ENCODE measurements at regions not wholly inside any gene's neighbourhood (a gene's known extent, or its start where the extent isn't known, plus 50 kb on each side); places are given as distances from the start of the nearest gene placed in this dataset.
A peak's percentile ranks its signal among the peaks of the same experiment; 100 is the strongest.
"Not testable (repeated sequence)": the region's sequence is repeated elsewhere in the genome, so short reads cannot be mapped to it uniquely, and the experiment has no call there.

DNA sequence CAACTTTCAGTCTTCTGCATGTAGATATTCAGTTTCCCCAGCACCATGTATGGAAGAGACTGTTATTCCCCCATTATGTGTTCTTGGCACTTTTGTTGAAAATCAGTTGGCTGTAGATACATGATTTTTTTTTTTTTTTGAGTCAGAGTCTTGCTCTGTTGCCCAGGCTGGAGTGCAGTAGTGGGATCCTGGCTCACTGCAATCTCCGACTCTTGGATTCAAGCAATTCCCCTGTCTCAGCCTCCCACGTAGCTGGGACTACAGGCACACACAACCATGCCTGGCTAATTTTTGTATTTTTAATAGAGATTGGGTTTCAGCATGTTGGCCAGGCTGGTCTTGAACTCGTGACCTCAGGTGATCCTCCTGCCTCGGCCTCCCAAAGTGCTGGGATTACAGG is 201.0 kb upstream of the NMUR2 start:
- H3K36me3 Mint-ChIP-seq; ATAC-seq (ENCODE audit: low read depth in 2 of 2); H3K4me1 Mint-ChIP-seq; DNase-seq; H3K4me3 Mint-ChIP-seq; H3K27me3 Mint-ChIP-seq; H3K27ac Mint-ChIP-seq: not testable (repeated sequence)
- H3K9me3 Mint-ChIP-seq = peaks cover 0 to 11% (median 0%) of the 10 kb centered on the region in 7 donors

DNA sequence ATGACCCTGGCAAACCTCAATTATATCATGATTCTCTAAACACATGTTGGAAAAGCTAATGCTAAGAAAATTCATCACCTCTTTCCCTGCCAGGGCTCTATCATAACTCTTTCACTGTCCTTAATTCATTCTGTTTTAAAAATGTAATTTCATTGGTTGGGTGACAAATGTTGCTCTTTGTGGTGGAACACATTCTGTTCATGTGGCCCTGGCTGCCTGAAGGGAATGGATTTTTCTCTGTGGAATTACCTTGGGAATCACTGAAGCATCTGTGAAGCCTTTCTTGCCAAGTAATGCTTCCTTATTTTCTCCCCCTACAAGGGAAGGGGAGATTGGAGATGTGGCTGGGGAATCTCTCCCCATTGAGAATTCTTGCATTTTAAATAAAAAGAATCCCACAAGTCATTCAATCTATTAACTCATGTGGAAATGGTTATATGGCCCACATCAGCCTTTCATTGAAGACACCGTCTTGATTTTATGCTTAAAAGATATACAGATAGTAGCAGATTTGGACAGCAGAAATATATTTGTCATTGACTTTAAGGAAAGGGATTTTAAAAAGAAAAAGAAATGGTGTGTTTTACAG is 201.8 kb upstream of the NMUR2 start:
- no peak for DNase-seq
- H3K27me3 Mint-ChIP-seq = no peaks in the 10 kb centered on the region
- ATAC-seq (ENCODE audit: low read depth in 2 of 2) = no peak
- no peak overlapping the region for H3K4me3 Mint-ChIP-seq
- H3K4me1 Mint-ChIP-seq = no peaks in the 10 kb centered on the region
- no peaks in the 10 kb centered on the region for H3K36me3 Mint-ChIP-seq
- no peak overlapping the region for H3K27ac Mint-ChIP-seq
- peaks cover 0 to 11% (median 0%) of the 10 kb centered on the region in 7 donors for H3K9me3 Mint-ChIP-seq

DNA sequence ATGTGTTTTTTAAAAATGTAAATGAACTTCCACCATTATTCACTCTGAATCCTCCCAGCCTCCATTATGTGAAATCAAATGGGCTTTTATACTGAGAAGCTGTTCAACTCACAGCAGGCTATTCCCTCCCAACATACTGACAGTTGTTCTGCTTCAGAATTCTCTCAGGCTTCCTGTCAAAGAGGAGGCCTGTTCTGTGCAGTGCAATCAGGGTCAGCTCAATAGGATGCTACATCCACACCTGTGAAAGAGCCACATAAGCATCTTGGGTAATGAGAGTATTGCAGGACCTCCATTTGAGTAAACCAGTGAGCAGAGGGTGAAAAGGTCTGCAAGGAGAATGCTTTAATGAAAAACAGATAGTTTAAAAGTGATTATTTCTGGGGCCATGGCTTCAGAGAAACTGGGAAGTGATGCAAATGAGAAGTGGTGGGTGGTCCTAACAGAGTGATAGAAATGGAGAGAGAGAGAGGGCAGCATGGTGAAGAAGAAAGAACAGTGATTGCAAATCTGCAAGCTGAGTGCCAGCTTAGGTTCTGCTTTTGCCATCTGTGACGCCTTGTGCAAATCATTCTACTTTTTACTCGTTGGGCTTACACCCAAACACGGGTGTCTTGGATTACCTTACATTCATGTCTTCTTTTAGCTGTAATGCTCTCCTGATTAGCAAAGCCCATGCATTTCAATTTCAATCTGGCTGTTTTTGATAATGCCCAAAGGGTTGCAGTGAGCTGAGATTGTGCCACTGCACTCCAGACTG is 202.5 kb upstream of the NMUR2 start:
- no peak for DNase-seq
- ATAC-seq (ENCODE audit: low read depth in 2 of 2) = no peak
- Mint-ChIP-seq H3K9me3 (peaks cover 0 to 11% (median 0%) of the 10 kb centered on the region in 7 donors), H3K4me1 (no peaks in the 10 kb centered on the region), H3K4me3 (no peak overlapping the region), H3K27ac (peak overlapping the region in 1 of 6 donors; percentile 28), H3K36me3 (no peaks in the 10 kb centered on the region), H3K27me3 (no peaks in the 10 kb centered on the region)

DNA sequence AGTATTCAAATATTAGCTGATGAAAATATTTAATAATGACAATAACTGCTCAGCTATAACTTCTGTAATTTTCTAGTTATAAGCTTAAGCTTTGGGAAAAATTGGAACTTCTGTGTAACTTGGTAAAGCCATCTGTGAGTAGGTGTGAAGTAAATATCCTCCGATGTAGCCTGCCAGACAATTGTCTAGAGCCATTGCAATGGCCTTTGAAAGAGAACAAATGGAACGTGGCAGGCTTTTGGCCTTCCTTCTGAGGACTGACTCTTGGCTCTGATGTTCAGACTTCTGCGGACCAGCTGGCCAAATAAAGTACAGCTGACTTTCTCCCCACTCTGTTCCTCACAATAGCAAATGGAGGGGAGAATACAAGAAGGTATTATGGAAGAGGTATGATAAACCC is 203.4 kb upstream of the NMUR2 start:
- H3K4me1 Mint-ChIP-seq = no peaks in the 10 kb centered on the region
- ATAC-seq (ENCODE audit: low read depth in 2 of 2) (no peak), DNase-seq (no peak)
- H3K36me3 Mint-ChIP-seq = no peaks in the 10 kb centered on the region
- peaks cover 0 to 11% (median 0%) of the 10 kb centered on the region in 7 donors for H3K9me3 Mint-ChIP-seq
- no peak overlapping the region for H3K4me3 Mint-ChIP-seq
- peak overlapping the region in 1 of 6 donors; percentile 20 for H3K27ac Mint-ChIP-seq
- no peaks in the 10 kb centered on the region for H3K27me3 Mint-ChIP-seq

GRCh38 chr5:152619756-152620155 is 214.7 kb upstream of the NMUR2 start:
- H3K4me1 Mint-ChIP-seq = no peaks in the 10 kb centered on the region
- no peaks in the 10 kb centered on the region for H3K36me3 Mint-ChIP-seq
- no peak overlapping the region for H3K4me3 Mint-ChIP-seq
- peaks cover 0 to 4% (median 0%) of the 10 kb centered on the region in 3 donors for H3K27me3 Mint-ChIP-seq
- H3K9me3 Mint-ChIP-seq = peaks cover 0 to 3% (median 0%) of the 10 kb centered on the region in 7 donors
- no peak for ATAC-seq (ENCODE audit: low read depth in 2 of 2)
- no peak overlapping the region for H3K27ac Mint-ChIP-seq
- DNase-seq = no peak

DNA sequence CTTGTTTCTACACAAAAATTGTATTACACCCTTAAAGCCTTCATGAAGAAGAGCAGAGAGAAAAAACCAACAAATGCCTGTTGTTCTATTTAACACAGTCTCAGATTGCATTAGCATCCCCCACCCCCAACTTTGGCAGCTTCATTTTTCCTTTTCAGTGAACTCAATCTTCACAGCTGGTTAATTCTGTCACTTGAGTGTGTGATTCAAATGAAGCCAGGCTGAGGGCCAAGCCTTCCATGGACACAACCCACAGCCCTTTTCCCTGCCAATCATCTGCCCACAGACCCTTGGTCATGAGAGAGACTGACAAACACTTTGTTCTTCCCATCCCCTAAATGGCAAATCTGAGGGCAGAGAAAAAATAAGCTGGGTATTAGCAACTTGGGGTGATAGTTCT is 217.5 kb upstream of the NMUR2 start:
- no peak for ATAC-seq (ENCODE audit: low read depth in 2 of 2)
- no peaks in the 10 kb centered on the region for H3K36me3 Mint-ChIP-seq
- no peak overlapping the region for H3K27ac Mint-ChIP-seq

GRCh38 chr5:152623951-152624350 is 218.9 kb upstream of the NMUR2 start:
- ATAC-seq (ENCODE audit: low read depth in 2 of 2) (no peak), DNase-seq (no peak)
- no peak overlapping the region for H3K4me3 Mint-ChIP-seq
- peaks cover 0 to 4% (median 0%) of the 10 kb centered on the region in 3 donors for H3K27me3 Mint-ChIP-seq
- no peaks in the 10 kb centered on the region for H3K36me3 Mint-ChIP-seq
- H3K27ac Mint-ChIP-seq = no peak overlapping the region
- peaks cover 0 to 7% (median 2%) of the 10 kb centered on the region in 7 donors for H3K9me3 Mint-ChIP-seq
- H3K4me1 Mint-ChIP-seq = no peaks in the 10 kb centered on the region

More for the DNA sequence above, 217.5 kb upstream of the NMUR2 start:
- H3K9me3 Mint-ChIP-seq = peaks cover 0 to 5% (median 2%) of the 10 kb centered on the region in 7 donors
- DNase-seq = no peak
- no peak overlapping the region for H3K4me3 Mint-ChIP-seq
- peaks cover 0 to 4% (median 0%) of the 10 kb centered on the region in 3 donors for H3K27me3 Mint-ChIP-seq
- no peaks in the 10 kb centered on the region for H3K4me1 Mint-ChIP-seq

- no peak for ATAC-seq (ENCODE audit: low read depth in 2 of 2)
- Mint-ChIP-seq H3K4me1 (no peaks in the 10 kb centered on the region), H3K36me3 (no peaks in the 10 kb centered on the region), H3K9me3 (peaks cover 0 to 7% (median 5%) of the 10 kb centered on the region in 7 donors), H3K4me3 (no peak overlapping the region), H3K27me3 (peaks cover 0 to 2% (median 0%) of the 10 kb centered on the region in 3 donors), H3K27ac (no peak overlapping the region)
- no peak for DNase-seq
Measured at GRCh38 chr5:152625696-152626095, 220.6 kb upstream of the NMUR2 start.

DNA sequence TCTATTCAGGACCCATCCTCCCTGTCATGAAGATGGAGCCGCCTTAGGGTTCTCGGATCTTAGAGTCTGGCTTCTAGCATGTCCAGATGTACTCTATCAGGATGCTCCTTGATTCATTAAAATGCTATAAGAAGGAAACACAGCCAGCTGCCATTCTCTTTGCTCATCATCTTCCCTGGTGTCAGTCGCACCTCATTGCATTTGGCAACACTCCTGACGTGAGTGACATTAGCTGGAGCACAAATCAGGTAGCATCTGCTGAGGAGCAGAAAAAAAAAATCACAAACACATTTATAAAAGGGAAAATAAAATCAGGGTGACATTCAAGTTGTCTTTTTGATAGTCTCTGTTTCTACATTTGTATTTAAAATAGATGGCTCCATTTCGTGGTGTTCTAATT is 226.1 kb upstream of the NMUR2 start:
- ATAC-seq (ENCODE audit: low read depth in 2 of 2) (no peak), DNase-seq (no peak)
- Mint-ChIP-seq H3K36me3 (no peaks in the 10 kb centered on the region), H3K27me3 (no peaks in the 10 kb centered on the region), H3K4me3 (no peak overlapping the region), H3K9me3 (peaks cover 0 to 4% (median 3%) of the 10 kb centered on the region in 7 donors), H3K4me1 (no peaks in the 10 kb centered on the region), H3K27ac (no peak overlapping the region)

- no peak for DNase-seq
- Mint-ChIP-seq H3K4me1 (no peaks in the 10 kb centered on the region), H3K4me3 (no peak overlapping the region), H3K36me3 (no peaks in the 10 kb centered on the region), H3K9me3 (peaks cover 0 to 4% (median 1%) of the 10 kb centered on the region in 7 donors), H3K27me3 (no peaks in the 10 kb centered on the region), H3K27ac (no peak overlapping the region)
- no peak for ATAC-seq (ENCODE audit: low read depth in 2 of 2)
Measured at GRCh38 chr5:152632360-152632759, 227.3 kb upstream of the NMUR2 start.

DNA sequence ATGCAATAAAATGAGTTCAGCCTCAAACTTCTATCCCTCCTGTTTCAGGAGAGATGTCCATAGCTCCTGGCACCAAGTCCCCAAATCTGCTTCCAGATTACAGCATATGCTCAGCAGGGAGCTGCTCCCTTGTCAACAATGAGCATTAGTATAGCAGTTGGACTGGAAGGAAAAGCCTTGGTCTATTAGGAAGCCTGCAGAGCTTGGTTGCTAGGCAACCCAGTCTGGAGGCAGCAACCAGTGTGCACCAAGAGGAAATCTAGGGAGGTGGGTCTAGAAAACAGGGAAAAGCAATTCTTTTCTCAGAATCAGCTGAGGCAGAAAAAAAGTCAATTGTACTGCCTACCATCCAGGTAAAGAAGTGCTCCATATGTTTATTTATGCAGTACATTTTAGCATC is 229.5 kb upstream of the NMUR2 start:
- Mint-ChIP-seq H3K4me3 (no peak overlapping the region), H3K27me3 (no peaks in the 10 kb centered on the region), H3K4me1 (no peaks in the 10 kb centered on the region), H3K9me3 (peaks cover 0 to 6% (median 0%) of the 10 kb centered on the region in 7 donors), H3K27ac (no peak overlapping the region), H3K36me3 (no peaks in the 10 kb centered on the region)
- DNase-seq (no peak), ATAC-seq (ENCODE audit: low read depth in 2 of 2) (no peak)

GRCh38 chr5:152638996-152639552 is 234.0 kb upstream of the NMUR2 start:
- Mint-ChIP-seq H3K36me3 (no peaks in the 10 kb centered on the region), H3K4me3 (no peak overlapping the region), H3K27me3 (no peaks in the 10 kb centered on the region), H3K9me3 (peaks cover 0 to 14% (median 3%) of the 10 kb centered on the region in 7 donors), H3K4me1 (no peaks in the 10 kb centered on the region), H3K27ac (no peak overlapping the region)
- ATAC-seq (ENCODE audit: low read depth in 2 of 2) = no peak
- DNase-seq = no peak

GRCh38 chr5:152641970-152642805 is 237.1 kb upstream of the NMUR2 start:
- H3K27me3 Mint-ChIP-seq = no peaks in the 10 kb centered on the region
- no peak for DNase-seq
- H3K4me3 Mint-ChIP-seq = no peak overlapping the region
- peak overlapping the region in 1 of 6 donors; percentile 6 for H3K27ac Mint-ChIP-seq
- ATAC-seq (ENCODE audit: low read depth in 2 of 2) = no peak
- H3K9me3 Mint-ChIP-seq = peaks cover 0 to 14% (median 2%) of the 10 kb centered on the region in 7 donors
- H3K36me3 Mint-ChIP-seq = no peaks in the 10 kb centered on the region
- no peaks in the 10 kb centered on the region for H3K4me1 Mint-ChIP-seq

All from naive B cell (primary cell).